Right hindlimb (tissue), 1 donor: ENCODE measurements at regions not wholly inside any gene's neighbourhood (a gene's known extent, or its start where the extent isn't known, plus 50 kb on each side); places are given as distances from the start of the nearest gene placed in this dataset.

ENCODE experiments used
- DNase-seq: peaks from one replicate; pipeline ENCODE4 v3.0.0-alpha.2; 2018

- DNase-seq, result peak; percentile 54
Observed at GRCh38 chr6:113394216-113394615, 462.9 kb upstream of the MARCKS start.

- no peak for DNase-seq
Observed at GRCh38 chr6:113394729-113395128, 462.4 kb upstream of the MARCKS start.

- DNase-seq, result no peak
Observed at GRCh38 chr6:113396730-113397129, 460.4 kb upstream of the MARCKS start.

- no peak for DNase-seq
Observed at GRCh38 chr6:113397236-113397635, 459.9 kb upstream of the MARCKS start.

- DNase-seq, result no peak
Observed at GRCh38 chr6:113401231-113401630, 455.9 kb upstream of the MARCKS start.

DNA sequence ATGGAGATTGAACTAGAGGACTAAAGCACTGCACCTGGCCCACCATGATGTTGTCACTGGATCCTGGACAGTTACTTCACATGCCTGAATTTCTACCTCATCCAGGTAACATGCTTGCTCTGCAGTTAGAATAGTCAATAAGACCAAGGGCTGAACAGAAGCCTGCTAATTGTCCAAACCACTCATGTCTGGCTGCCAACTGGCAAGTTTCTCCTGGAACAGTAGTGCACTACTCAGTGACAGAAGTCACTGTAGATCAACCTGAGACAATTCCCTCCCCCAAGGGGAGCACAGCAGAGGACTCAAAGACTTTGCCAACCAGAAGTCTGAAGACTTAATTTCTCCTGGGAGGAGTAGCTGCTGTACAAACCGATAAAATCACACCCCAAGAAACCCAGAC lies 454.6 kb upstream of the MARCKS start:
- no peak for DNase-seq

GRCh38 chr6:113403966-113404595 lies 453.1 kb upstream of the MARCKS start:
- no peak for DNase-seq

DNA sequence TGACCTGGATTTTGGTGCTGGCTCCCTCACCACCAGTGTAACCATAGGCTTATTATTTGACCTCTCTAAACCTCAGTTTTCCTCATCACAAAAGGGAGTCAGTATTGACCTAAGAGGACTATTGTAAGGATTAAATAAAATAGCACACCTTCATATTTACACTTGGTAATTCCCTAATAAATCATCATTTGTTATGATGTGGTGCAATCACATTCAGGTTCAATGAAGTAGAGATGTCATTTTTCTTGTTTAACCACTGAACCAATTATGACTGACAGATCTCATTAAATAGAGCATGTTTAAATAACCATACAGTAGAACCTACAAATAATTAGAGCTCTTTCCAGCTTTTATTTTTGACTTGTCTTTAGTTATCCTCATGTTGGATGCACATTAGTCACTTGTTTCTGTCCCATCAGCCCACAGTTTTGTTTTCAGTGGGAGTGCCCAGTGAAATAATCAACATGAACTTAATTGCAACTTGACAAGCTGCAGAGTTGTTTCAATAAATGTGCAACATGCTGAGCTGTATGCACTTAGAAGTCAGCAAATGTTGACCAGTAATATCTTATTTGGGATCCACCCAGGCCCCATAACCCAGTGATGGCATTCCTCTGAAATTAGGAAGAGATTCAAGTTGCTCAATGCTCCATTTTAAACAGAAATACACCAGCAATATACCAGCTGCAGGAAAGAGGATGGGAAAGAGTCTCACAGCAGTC lies 451.7 kb upstream of the MARCKS start:
- no peak for DNase-seq

DNA sequence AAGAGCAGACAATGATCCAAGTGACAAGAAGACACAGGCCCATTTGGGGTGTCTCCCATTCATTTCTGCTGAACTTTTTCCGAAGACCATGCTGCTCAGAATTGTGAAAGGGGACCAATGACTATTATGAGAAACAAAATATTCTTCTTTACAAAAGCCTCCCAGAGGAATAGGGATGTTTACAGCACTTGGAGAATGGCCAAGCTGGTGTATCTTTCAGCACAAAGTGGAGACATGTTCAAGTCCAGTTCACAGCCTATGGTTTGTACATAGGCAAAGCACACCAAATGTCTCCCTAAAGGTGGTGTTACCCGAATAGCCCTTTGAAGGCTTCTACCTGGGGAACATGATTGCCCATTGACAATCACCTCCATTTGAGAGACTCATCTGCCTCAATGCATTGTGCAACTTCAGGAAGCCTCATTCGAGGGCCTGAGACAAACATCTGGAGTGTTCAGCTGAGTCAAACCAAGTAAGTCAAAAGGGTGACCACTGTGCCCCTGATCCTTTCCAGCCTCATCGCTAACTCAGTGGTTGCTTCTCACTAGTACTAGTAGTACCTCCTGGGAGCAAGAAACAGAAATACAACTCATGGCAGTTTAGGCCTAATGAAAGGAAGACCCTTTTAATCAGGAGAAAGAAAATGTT lies 451.0 kb upstream of the MARCKS start:
- DNase-seq, result no peak

- no peak for DNase-seq
Observed at GRCh38 chr6:113411011-113411410, 446.1 kb upstream of the MARCKS start.

DNA sequence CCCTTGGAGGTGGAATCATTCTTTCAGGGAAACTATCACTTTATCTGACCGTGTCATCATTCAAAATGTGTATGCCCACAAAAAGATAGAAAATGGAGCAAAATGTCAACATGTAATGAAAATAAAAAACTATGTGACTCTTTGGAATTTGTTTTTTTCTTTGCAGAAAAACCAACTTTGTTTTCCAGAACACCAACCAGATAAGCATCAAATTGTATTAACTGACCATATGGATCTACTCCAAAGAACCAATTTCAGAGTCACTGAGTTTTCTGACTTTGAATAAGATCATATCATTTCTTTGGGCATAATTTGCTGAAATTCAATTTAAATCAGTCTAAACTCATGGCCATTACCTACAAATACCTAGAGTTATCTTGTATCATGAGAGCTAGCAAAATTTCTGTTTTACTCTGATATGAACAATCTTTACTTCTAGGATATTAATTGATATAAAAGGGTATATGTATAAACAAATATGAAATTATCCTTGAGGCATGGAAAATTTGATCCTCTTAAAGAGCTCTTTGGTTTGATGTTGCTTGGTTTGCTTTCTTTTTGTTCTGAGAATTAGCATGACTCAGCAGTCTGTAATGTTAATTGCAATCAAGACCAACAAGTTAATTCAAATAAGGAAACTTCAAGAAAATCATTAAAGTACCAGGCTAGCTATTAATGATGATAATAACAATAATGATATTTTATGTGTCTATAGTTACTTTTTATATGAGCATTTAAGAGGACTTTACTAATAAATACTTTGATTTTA lies 444.4 kb upstream of the MARCKS start:
- DNase-seq, result no peak

GRCh38 chr6:113414511-113414910 lies 442.6 kb upstream of the MARCKS start:
- peak; percentile 34 for DNase-seq

DNA sequence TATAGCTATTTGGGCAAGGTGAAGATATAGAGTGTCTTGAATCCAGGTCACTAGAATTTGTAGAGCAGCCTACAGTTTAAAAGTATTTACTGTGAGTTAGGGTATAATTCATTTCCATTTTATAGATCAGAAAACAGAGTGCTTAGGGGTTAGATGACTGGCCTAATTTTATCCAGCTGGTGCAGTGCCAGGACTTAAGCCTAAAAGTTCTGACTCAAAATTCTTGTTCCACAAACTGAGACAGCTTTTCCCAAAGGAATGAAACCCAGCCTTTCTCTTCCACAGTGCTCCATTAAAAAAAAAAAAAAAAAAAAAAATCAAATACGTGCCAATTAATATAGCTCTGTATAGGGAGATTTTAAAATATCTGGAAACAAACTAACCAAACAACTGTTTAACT lies 441.0 kb upstream of the MARCKS start:
- DNase-seq, result no peak

- no peak for DNase-seq
Observed at GRCh38 chr6:113420290-113420689, 436.9 kb upstream of the MARCKS start.

- no peak for DNase-seq
Observed at GRCh38 chr6:113421997-113422396, 435.1 kb upstream of the MARCKS start.

DNA sequence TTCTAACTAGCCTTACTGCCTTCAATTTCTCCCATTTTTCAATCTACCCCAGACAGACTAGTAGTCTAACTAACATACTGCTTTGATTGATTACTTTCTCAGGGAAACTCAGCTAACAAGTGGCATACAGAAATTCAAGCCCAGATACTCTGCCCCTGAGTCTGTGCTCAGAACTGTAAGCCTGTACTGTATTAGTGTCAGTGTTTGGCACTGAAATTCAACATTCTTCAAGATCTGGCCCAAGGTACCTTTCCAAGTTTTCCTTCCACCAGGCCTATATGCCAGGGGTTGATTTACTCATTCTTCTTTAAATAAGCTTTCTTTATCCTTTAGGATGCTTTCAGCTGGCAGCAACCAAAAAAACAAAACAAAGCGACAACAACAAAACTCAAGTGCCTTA lies 433.2 kb upstream of the MARCKS start:
- DNase-seq, result no peak

DNA sequence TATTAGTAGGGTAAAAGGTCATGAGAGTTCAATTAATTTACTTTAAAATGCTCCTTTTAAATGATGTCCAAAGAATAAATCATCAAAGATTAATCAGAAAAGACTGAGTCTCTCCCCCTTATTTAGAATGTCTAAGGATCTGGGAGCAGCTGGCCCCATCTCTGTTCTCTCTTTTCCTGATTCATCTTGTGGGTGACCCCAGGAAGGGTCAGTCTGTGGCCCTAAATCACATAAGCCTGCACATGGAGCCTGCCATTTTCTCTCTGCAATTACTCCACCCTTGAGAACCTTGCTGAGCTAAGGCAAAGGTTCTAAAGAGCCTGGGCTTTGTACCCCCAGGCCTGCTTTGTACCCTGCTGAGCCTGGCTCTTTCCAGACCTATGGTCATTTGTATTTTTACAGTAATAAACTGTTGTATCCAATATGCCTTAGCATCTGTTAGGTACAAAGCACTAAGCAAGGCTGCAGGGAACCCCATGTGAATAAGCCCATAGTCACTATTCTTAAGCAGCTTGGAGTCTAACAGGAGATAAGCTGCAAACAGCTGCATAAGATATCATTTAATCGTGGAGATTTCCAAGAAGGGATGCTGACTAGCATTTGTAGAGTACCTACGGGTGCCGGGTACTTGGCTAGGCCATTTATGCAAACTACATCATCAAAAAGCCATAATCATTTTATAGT lies 431.0 kb upstream of the MARCKS start:
- DNase-seq, result no peak

DNA sequence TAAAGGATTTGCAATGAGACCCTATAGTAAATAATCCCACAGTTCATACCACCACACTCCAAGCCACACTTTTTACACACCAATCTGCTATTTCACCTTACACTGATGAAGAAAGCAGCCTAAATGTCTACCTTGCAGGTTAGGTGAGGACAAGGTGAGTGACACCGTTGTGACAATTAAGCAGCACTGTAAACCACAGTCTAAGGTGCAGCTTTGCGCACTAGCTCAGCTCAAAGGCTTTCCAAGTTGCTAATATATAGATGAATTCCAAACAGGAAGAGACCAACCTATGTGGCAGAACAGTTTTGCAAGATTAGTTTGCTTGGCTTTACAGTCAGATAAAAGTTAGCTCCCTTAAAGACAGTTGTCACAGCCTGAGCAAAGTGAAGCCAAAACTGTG lies 429.5 kb upstream of the MARCKS start:
- DNase-seq, result no peak

DNA sequence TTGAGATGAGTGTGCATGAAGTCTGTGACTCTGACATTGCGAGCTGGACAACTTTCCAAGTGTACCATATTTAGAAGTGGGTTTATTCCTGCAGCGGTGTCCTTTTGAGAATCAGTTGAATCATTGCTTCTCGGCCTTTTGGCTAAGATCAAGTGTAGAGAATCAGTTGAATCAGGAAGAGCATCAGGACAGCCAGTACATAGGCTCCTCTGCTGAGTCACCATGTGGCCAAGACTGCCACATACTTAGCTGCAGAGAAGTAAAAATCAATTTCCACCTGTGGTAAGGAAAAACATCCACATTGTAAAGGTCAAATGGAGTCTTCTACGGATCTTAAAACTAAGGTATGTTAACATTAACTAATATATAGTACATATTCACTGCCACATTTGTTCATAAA lies 428.4 kb upstream of the MARCKS start:
- no peak for DNase-seq

- no peak for DNase-seq
Observed at GRCh38 chr6:113432521-113433334, 424.4 kb upstream of the MARCKS start.

GRCh38 chr6:113433335-113433991 lies 423.7 kb upstream of the MARCKS start:
- DNase-seq, result peak; percentile 35
